Loucy (cell line): ENCODE measurements at regions not wholly inside any gene's neighbourhood (a gene's known extent, or its start where the extent isn't known, plus 50 kb on each side); places are given as distances from the start of the nearest gene placed in this dataset.

Source experiments
- H2AFZ ChIP-seq: fragments of 200-600 bp; sonication (generic); 2 replicates; pipeline ENCODE4 v1.6.0; 2016; ENCODE audit warnings: antibody characterized with exemption, mild to moderate bottlenecking, low read length, moderate library complexity
- H3F3A ChIP-seq: fragments of 200-600 bp; 2 replicates; pipeline ENCODE4 v1.6.0; 2016; ENCODE audit warnings: antibody characterized with exemption, low read depth, mild to moderate bottlenecking
- H3K27me3 ChIP-seq: fragments of 200-600 bp; sonication (generic); 2 replicates; pipeline ENCODE4 v1.6.1; 2014; ENCODE audit warnings: low read length, mild to moderate bottlenecking; ENCODE audit not compliant: insufficient read depth, poor library complexity, severe bottlenecking
- H3K36me3 ChIP-seq: fragments of 200-600 bp; sonication (generic); 2 replicates; pipeline ENCODE4 v1.6.1; 2016; ENCODE audit warnings: low read length; ENCODE audit not compliant: insufficient read depth
- H3K4me1 ChIP-seq: fragments of 200-600 bp; sonication (generic); 2 replicates; pipeline ENCODE4 v1.5.1; 2014; ENCODE audit warnings: low read length, mild to moderate bottlenecking; ENCODE audit not compliant: insufficient read depth, poor library complexity, severe bottlenecking
- H3K4me2 ChIP-seq: fragments of 200-600 bp; sonication (generic); 2 replicates; pipeline ENCODE4 v1.6.0; 2014; ENCODE audit warnings: antibody characterized with exemption, low read length, low read depth, mild to moderate bottlenecking; ENCODE audit not compliant: poor library complexity, severe bottlenecking
- H3K4me3 ChIP-seq: fragments of 200-600 bp; sonication (generic); 2 replicates; pipeline ENCODE4 v1.5.1; 2014; ENCODE audit warnings: low read length, mild to moderate bottlenecking, mixed read lengths; ENCODE audit not compliant: poor library complexity, severe bottlenecking
- H3K79me2 ChIP-seq: fragments of 200-600 bp; sonication (generic); 2 replicates; pipeline ENCODE4 v1.6.1; 2014; ENCODE audit warnings: low read length; ENCODE audit not compliant: insufficient read depth
- H3K9ac ChIP-seq: fragments of 200-600 bp; sonication (generic); 2 replicates; pipeline ENCODE4 v1.6.0; 2014; ENCODE audit warnings: mild to moderate bottlenecking, low read depth, low read length, moderate library complexity; ENCODE audit not compliant: poor library complexity, severe bottlenecking
- H3K9me2 ChIP-seq: fragments of 200-600 bp; sonication (generic); replicated peaks from 2 replicates; pipeline ENCODE4 v1.6.1; 2016; ENCODE audit warnings: low read depth, low read length, mixed read lengths
- H3K9me3 ChIP-seq: fragments of 200-600 bp; sonication (generic); 2 replicates; pipeline ENCODE4 v1.6.1; 2014; ENCODE audit warnings: mild to moderate bottlenecking, antibody characterized with exemption, low read length, low read depth; ENCODE audit not compliant: insufficient read depth
- H4K20me1 ChIP-seq: fragments of 200-600 bp; sonication (generic); 2 replicates; pipeline ENCODE4 v1.6.0; 2014; ENCODE audit warnings: antibody characterized with exemption, low read length, mild to moderate bottlenecking; ENCODE audit not compliant: insufficient read depth, poor library complexity, severe bottlenecking
- CTCF ChIP-seq: fragments of 200-600 bp; sonication (generic); conservative IDR thresholded peaks from 2 replicates; pipeline ENCODE4 v1.5.1; 2014; ENCODE audit warnings: mild to moderate bottlenecking, antibody characterized with exemption, low read length
- EZH2phosphoT487 ChIP-seq: fragments of 200-600 bp; IDR thresholded peaks from 2 replicates; pipeline ENCODE4 v1.6.1; 2018; ENCODE audit warnings: antibody characterized with exemption, mild to moderate bottlenecking, moderate library complexity, borderline replicate concordance

GRCh38 chr5:161009817-161010216, 157.8 kb upstream of the ATP10B start:
- no peaks in the 10 kb centered on the region for H4K20me1 ChIP-seq
- no peaks in the 10 kb centered on the region for H3K4me1 ChIP-seq
- no peaks in the 10 kb centered on the region for H3K36me3 ChIP-seq
- no peak overlapping the region for H3K4me2 ChIP-seq
- H3K9me3 ChIP-seq: no peaks in the 10 kb centered on the region
- H3K4me3 ChIP-seq: no peak overlapping the region
- H3K9ac ChIP-seq: no peak overlapping the region
- H3F3A ChIP-seq: no peaks in the 10 kb centered on the region
- H3K9me2 ChIP-seq: no peaks in the 10 kb centered on the region
- no peaks in the 10 kb centered on the region for H3K27me3 ChIP-seq
- H3K79me2 ChIP-seq: no peaks in the 10 kb centered on the region
- no peak overlapping the region for H2AFZ ChIP-seq
- no peak for TF ChIP-seq EZH2phosphoT487
- TF ChIP-seq CTCF: no peak

- H3K4me3 ChIP-seq: no peak overlapping the region
- no peak for TF ChIP-seq EZH2phosphoT487
- no peak for TF ChIP-seq CTCF
- no peaks in the 10 kb centered on the region for H3K79me2 ChIP-seq
- H3K27me3 ChIP-seq: no peaks in the 10 kb centered on the region
- H4K20me1 ChIP-seq: no peaks in the 10 kb centered on the region
- H3K4me2 ChIP-seq: no peak overlapping the region
- H3K4me1 ChIP-seq: no peaks in the 10 kb centered on the region
- H3K9me3 ChIP-seq: no peaks in the 10 kb centered on the region
- H3K36me3 ChIP-seq: no peaks in the 10 kb centered on the region
- no peaks in the 10 kb centered on the region for H3F3A ChIP-seq
- no peaks in the 10 kb centered on the region for H3K9me2 ChIP-seq
- H2AFZ ChIP-seq: no peak overlapping the region
- H3K9ac ChIP-seq: no peak overlapping the region
These were observed 157.2 kb upstream of the ATP10B start for GRCh38 chr5:161009194-161009593.

- H3K4me1 ChIP-seq: no peaks in the 10 kb centered on the region
- no peaks in the 10 kb centered on the region for H4K20me1 ChIP-seq
- no peaks in the 10 kb centered on the region for H3K27me3 ChIP-seq
- H3K36me3 ChIP-seq: no peaks in the 10 kb centered on the region
- no peaks in the 10 kb centered on the region for H3K9me2 ChIP-seq
- H3K4me3 ChIP-seq: no peak overlapping the region
- no peak overlapping the region for H3K9ac ChIP-seq
- TF ChIP-seq CTCF (no peak), EZH2phosphoT487 (no peak)
- no peaks in the 10 kb centered on the region for H3F3A ChIP-seq
- no peak overlapping the region for H3K4me2 ChIP-seq
- H3K9me3 ChIP-seq: no peaks in the 10 kb centered on the region
- H3K79me2 ChIP-seq: no peaks in the 10 kb centered on the region
- H2AFZ ChIP-seq: no peak overlapping the region
These were observed 155.9 kb upstream of the ATP10B start for GRCh38 chr5:161007879-161008278.
